ENCODE measurements at regions not wholly inside any gene's neighbourhood (a gene's known extent, or its start where the extent isn't known, plus 50 kb on each side); places are given as distances from the start of the nearest gene placed in this dataset.

- Histone ChIP-seq H3K79me2 (ENCODE audit: control insufficient read depth, insufficient read depth, low read length) (no peaks in the 10 kb centered on the region), H2AFZ (ENCODE audit: low read depth, low read length) (no peak overlapping the region), H3K4me1 (ENCODE audit: control insufficient read depth, extremely low read depth, insufficient read depth, low read length) (no peaks in the 10 kb centered on the region), H3K27me3 (ENCODE audit: control insufficient read depth in 2 of 2, insufficient read depth in 2 of 2, low read length in 2 of 2) (no peaks in the 10 kb centered on the region), H3K9ac (replicated peaks; ENCODE audit: extremely low read depth, insufficient read depth, low read length) (no peak overlapping the region), H3K27ac (ENCODE audit: insufficient read depth, low read depth, low read length) (no peak overlapping the region), H3K9me1 (replicated peaks; ENCODE audit: control insufficient read depth, extremely low read depth, insufficient read depth, low read length) (no peaks in the 10 kb centered on the region), H3K4me3 (replicated peaks in 1 of 3; ENCODE audit: insufficient read depth in 1 of 3, low read depth in 1 of 3, low read length in 3 of 3) (no peak overlapping the region), H4K20me1 (replicated peaks; ENCODE audit: control insufficient read depth, extremely low read depth, insufficient read depth, low read length) (no peaks in the 10 kb centered on the region), H3K4me2 (ENCODE audit: insufficient read depth, low read length) (no peak overlapping the region), H3K36me3 (ENCODE audit: control insufficient read depth in 2 of 2, extremely low read depth in 1 of 2, insufficient read depth in 2 of 2, low read length in 2 of 2) (no peaks in the 10 kb centered on the region), H3K9me3 (replicated peaks; ENCODE audit: control insufficient read depth, insufficient read depth, low read length) (no peaks in the 10 kb centered on the region)
- BruUV-seq (replicated peaks): no TSS peak
- dilution Hi-C loops (cut with MboI; ENCODE audit: extremely low pct_ligation_motif_present, low sequenced_read_pairs): no loop called here
- ChIA-PET POLR2A (no interaction called here), CTCF (no interaction called here)
- TF ChIP-seq POLR2AphosphoS5 (IDR thresholded peaks at IDR 0.05; ENCODE audit: insufficient read depth, low read depth, low read length) (no peak), CTCF (IDR thresholded peaks at IDR 0.05; ENCODE audit: extremely low read depth in 1 of 2, insufficient read depth in 1 of 2, low read depth in 1 of 2, low read length in 2 of 2) (no peak), POLR2A (IDR thresholded peaks at IDR 0.05; ENCODE audit: low read depth, low read length) (no peak), JUN (IDR thresholded peaks at IDR 0.05; ENCODE audit: borderline replicate concordance, insufficient read depth, insufficient read length, low read depth) (no peak), FOS (IDR thresholded peaks at IDR 0.05; ENCODE audit: borderline replicate concordance, insufficient read depth, low read length) (no peak), GATA2 (IDR thresholded peaks at IDR 0.05; ENCODE audit: insufficient read depth, insufficient read length, low read depth, low read length) (no peak), EZH2 (IDR thresholded peaks at IDR 0.05; ENCODE audit: borderline replicate concordance, low read depth, low read length, severe bottlenecking) (no peak), MYC (IDR thresholded peaks at IDR 0.05; ENCODE audit: low read depth, low read length) (no peak), MAX (IDR thresholded peaks at IDR 0.05; ENCODE audit: insufficient read depth, insufficient read length) (no peak)
- intact Hi-C loops (cut with micrococcal nuclease): no loop called here
- DNase-seq (ENCODE audit: low read depth, low spot score): no peak
- no peak for FAIRE-seq
Observed at GRCh38 chr9:78539904-78540303, 243.0 kb downstream of the PSAT1 start.
